Endometrium (tissue), 2 donors: ENCODE measurements at regions not wholly inside any gene's neighbourhood (a gene's known extent, or its start where the extent isn't known, plus 50 kb on each side); places are given as distances from the start of the nearest gene placed in this dataset.
A peak's percentile ranks its signal among the peaks of the same experiment; 100 is the strongest.

Source experiments
- FAIRE-seq: peaks from 2 replicates; lab custom pipeline; 2012; peaks lifted over from hg19 to GRCh38; lab: Jason Lieb, UNC
- donor health status: control.
- donor health status: control.

DNA sequence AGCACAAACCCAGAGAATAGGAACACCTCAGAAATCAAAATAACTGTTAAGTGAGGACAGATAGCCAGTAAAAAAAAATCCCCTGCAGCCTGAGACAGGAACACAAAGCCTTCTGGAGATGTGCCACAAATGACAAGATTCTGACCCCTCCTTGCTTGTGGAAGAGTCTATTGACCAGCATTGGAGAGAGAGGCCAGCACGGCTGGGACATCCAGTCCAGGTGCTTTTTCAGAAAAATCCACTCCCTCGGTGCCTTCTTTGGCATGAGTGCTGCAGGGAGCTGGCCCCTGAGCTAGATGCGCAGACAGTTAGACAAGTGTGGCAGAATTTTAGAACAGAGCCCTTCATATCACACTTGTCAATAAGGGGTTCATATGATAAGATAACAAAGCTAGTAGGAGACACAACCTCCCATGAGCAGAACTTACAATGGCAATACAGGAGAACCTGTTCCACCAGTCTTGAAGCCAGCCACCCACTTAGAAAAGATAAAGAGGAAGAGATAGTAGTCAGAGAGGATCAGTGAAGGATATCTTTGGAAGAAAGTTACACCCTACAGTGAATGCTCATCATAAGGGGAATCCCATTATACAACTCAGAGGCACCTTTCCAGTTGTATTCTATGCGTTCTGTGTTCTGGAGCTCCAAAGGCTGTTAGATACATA lies 298.4 kb downstream of the TLE1 start:
- no peak for FAIRE-seq

DNA sequence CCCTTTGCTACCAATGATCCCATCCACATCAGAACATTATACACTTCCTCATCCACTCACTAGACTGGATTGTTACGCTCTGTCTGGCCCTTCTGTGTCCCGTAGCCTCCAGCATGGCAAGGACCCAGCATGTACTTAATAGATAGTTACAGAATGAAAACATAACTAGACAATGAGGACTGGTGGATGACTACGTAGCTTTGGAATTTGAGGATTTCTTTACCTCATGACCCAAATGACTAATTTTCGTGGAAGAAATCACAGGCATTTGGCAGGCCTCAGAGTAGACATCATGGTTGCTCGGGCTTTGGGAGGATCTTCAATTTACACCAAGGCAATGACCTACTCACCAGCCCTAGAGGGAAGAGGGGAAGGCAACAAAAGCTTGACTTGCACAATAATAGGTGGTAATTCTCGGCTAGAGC lies 299.8 kb downstream of the TLE1 start:
- FAIRE-seq, result peak; percentile 21

DNA sequence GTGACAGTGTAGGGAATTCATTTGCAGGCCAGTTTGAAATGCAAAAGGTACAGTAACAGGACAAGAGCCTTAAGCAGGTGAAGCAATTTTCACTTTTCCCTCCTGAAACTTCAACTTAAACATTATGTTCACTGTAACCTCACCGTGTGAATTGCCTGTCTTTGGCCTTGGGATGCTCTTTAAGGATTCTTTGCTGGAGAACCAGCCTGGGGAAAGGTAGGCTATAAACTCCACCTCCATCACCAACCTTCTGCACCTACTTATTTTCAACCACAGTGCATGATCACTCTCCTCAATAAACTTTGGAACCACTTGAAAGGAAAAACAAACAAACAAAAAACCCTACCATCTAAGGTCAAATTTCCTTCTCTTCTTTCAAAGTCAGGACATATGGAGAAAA lies 300.5 kb downstream of the TLE1 start:
- no peak for FAIRE-seq

DNA sequence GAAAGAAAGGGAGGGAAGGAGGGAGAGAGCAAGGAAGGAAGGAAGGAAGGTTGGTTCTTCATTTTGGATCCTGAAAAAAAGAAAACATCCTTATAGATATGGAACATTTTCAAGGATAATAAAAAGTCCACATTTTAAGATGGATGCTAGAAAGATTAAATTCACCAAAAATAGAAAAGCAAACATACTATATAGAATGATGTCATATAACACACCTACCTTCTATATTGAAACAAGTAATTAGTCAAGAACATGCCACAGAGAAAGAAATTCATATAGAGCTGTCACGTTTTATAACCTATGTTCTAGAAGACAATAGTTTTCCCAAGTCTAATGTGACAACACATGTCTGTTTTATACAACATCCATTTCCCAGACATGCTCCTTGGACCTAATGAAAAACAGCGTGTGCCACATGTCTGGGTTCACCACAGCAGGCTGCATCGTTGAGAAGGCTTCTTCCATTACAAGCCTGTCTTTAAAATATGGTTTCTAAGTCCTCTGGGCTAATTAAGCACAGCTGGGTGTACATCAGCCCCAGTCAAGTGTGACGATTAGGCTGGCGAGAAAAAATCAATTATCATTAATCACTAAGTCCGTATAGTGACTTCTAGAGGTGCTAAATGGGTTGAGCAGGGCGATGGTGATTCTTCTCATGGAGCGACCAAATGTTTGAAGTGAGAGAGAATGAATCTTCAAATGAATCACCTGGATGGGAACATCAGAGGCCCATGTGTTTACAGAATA lies 301.8 kb downstream of the TLE1 start:
- FAIRE-seq, result no peak

DNA sequence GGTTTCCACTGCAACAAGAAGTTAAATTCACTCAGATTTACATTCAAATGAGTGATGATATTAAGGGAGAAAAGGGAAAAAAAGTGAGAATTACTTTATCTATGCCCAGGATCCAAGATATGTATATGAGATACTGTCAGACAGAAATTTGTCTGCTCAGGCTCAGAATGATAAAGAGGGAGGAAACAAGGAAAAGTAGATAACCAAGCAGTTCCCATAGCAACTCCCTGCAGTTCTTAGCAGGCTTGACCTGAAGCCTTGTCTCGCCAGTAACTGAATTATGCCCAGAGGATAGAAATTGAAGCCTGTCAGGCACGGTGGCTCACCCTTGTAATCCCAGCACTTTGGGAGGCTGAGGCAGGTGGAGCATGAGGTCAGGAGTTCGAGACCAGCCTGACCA lies 304.4 kb downstream of the TLE1 start:
- no peak for FAIRE-seq

DNA sequence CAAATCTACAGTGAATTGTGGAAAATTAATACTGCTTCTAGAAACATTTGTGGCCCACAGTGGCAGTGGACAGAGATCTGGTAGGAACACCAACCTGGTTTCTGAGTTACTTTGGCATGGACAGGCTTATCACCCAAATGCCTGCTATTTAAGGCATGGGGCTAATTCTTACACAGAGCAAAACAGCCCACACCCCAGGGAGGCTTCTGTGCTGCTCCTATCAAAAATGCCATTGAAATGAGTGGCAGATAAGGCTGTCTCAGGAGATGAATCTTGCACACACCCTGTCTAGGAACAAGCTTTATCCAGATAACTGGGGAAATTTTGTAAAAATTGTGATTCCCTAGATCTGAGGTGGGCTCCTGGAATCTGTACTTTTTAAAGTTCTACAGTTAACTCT lies 307.1 kb downstream of the TLE1 start:
- FAIRE-seq, result no peak

DNA sequence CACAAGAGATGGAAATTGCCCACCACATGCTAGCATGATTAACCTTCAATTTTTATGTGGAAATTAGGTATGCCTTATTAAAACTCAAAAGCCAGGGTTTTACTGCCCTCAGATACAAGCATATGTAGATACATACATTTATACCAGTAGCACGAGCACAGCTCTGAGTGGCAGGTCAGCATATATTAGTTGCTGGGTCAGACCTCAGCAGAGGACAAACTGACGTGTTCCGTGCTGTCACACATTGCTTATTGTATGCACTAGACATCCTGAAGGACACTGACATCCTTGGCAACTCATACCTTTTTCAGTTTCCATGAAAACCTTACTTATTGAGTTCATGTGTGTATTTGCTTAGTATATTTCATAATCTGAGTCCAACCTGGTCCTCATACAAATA lies 307.7 kb downstream of the TLE1 start:
- FAIRE-seq, result no peak

DNA sequence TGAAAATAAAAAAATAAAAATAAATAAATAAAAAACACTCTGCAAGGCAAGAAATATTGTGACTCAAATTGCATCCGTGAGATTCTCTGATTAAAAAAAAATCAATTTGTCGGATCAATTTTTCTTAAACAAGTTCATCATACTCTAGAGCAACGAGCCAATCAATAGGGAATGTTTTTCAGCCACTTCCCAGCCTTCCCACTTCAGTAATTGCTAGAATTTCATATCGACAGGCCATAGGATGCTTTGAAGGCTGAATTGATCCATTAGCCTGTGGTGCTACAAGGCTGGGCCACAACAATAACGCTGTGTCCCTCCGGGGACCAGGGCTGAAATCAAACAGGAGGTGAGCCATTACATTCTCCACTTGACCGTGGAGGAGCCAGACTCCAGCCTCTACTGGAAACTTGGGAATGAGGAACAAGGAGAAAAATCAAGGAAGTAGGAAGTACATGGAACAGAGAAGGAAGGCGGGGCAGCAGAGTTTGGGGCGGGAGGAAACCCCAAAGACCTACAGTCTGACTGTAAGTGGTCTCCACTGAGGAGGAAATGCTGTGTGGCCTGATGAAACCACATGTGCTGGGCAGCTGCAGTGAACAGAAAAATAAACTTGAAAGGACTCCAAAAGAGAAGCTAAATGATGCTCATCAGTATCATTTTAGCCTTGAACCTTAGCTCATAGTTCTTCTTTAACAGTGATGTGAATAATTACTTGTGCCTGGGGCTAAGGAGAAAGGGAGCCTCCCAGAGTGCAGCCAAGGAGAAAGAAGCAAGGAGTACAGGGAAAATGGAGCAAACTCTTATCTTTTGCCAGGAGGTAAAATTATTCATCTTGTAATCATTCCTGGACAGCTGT lies 308.6 kb downstream of the TLE1 start:
- FAIRE-seq, result no peak

DNA sequence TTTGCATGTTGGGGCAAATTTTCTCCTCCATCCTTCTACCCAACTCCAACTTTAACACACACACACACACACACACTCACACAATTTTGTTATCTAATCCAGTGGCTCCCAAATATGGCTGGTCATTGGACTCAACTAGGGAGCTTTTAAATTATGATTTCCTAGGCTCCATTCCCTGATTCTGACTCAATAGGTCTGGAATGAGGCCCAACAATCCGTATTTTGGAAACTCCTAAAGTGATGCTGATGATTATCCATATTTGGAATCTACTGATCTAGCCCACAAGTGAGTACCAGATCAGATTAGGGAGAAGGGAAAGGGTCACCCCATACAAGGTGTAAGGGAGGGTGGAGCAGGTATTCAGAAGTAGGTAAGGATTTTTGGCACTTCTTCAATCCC lies 309.7 kb downstream of the TLE1 start:
- no peak for FAIRE-seq

DNA sequence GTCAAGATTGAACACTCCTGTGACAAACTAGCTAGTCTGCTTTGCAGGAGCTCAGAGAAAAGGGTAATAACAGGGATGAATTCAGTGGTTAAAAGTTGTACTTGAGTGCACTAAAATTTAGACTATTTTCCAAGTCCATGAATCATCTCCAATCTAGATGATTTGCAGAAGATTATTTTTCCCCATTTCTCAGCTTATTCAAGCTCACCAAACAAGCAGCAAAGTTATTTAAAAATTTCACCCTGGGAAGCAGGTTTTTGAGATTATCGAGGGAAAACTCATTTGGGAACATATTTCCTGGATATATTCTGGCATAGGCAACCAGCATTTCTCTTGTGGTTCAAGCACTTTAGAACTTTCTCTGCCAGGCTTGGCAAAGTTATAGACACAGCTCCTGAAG lies 311.4 kb downstream of the TLE1 start:
- FAIRE-seq, result no peak

DNA sequence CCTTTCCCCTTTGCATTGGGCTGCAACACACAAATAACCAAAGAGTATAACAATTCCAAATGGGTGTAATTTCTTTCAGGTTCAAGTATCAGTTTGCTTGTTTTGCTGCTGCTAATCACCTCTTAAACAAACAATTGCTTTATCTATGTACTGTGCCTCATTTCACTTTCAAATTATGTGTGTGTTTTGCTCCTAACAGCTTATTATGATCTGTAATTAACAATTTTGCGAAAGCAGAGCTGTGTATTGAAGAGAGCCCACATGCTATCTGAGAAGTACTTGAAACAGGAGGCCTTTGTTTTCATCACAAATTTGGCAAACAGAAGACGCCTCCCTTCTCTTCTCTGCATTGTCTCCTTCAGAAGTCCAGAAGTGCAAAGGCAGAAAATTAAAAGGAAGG lies 312.0 kb downstream of the TLE1 start:
- FAIRE-seq, result no peak

DNA sequence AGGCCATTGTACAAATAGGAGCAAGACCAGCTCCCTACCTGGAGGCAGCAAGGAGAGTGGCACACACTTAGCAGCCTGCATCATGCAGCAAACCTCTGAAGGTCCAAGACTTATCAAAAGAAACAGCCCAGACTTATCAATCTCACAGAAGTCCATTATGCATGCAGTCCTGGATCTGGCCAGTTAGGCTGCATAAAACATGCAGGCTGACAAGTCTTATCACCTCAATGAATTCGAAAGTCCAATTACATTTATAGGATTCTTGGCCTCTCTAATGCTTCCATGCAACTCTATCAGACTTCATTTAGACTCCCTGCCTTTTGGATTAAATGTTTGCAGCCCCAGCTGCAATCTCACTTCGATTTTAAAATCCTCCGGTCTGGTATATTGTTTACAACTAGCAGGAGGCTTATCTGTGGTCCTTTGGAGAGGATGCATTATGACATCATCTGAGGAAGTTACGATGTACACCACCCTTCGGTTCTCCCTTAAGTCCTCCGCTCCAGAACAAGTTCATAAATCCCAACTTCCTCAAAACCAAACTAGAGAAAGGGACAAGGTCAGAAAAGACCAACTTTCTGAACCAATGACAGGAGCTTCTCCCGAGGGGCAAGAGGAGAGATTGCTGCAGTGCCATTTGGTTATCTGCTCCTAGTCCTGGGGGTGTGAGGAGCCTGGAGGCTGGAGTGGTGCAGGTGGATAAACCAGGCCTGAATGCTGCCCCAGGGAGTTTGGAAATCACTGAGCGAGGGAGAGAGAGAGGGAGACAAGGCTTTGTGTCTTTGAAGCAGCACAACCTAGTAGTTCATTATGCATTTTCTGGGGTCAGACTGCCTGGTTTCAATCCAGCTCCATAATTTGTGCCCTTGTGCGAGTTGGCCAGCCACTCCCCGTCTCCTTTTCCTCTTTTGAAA lies 313.9 kb downstream of the TLE1 start:
- FAIRE-seq, result no peak

DNA sequence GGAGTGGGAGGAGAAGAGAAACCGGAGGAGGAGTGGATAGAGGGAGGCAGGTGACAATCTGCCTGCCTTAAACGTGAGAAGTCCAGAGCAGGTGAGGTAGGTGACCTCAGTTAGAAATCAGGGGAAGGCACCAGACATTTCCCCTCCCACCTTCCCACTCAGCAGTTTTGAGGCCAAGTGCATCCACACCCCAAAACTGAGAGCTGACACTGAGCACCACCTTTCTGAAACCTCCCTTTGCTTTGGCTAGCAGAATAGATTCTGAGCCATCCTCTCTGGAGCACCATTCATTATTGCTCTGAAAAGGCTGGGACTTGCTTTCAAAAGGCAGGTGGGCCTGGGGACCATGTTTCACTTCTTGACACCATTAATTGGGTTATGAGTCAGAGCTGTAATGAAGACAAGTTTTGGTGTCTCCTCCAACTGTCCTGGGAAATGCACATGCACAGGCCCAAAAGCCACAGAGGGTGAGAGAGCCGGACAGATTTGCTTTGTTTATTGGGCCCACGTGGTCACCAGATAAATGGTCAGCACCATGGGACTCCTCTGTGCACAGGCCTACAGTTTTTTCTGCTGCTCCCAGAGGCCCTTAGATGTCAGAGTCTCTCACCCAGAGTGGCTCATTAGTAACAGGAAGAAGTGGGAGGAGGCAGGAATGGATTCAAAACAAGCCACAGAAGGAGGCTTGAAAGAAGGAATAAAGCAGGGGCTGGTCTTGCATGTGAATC lies 314.7 kb downstream of the TLE1 start:
- FAIRE-seq, result no peak

DNA sequence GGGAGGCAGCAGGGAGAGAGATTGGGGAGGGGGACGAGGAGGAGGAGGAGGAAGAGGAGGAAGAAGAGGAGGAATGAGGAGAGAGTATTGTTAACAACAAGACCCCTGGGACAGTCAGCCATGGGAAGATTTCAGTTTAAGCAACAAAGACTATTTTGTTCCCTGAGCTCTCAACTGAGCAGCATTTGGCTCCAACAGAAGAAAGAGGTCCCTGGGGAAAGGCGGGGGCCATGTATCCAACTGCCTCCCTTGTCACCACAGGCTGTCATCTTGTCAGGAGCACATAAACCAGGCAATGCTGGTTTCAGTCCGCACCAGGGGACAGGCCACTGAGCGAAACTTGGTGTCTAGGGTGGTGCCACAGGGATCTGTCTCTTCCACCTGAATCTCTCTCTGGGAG lies 316.1 kb downstream of the TLE1 start:
- FAIRE-seq, result no peak

DNA sequence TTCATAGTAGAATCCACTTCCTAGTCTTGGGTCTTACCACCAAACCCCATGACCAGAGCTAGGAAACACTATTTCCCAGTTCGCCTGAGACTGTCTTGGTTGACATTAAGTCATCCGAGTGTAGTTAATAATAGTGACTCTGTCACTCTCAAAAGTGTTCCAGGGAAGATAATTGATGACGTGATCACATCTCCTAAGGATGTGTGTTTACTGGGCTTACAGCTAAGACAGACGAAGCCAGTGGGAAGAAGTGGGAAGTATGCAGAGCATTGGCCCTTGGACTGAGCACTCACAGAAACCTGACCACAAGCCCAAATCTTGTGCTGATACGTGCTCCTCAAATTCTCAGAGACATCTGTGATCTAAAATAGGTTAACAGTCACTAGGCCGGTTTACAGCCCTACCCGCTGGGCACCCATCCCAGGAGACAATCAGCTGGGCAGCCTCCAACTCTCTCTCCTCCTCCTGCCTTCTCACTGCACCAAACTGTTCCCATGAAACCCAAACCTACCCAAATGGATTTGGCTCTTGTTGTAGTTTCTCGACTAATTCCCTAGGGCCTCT lies 316.6 kb downstream of the TLE1 start:
- FAIRE-seq, result no peak

DNA sequence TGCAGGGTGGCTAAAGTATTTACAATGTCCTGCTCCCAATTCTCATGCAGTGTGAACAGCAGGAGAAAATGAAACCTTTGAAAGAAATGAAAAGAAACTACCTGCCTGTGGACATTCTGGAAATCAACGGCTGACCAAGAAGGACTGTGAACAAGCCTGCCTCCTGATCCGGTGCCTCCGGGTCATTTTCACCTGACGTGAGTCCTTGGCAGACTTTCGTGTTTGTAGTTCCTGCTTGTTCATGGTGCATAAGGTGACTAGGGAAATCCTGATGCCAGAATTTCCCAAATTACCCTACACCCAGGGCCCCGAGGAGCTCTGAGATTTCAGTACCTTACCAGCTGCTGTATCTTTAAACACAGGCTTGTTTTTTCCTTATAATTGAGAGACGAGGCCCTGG lies 317.5 kb downstream of the TLE1 start:
- no peak for FAIRE-seq

DNA sequence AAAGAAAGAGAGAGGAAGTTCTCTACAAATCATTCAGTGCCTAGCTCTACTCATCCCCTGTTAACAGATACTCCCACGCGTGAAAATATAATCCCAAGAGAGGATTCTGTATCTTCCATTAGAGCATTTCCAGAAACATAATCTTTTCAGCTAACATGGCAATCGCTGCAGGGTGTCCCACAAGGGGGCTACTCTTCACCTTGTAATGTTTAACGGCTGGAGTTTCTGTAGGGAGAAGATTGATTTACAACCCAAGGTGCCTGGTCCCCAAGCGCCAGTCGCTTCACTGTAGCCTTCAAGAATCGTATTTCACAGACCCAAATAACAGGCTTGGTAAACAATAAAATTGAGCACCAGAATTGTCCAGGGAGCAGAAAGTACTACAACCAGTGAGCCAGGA lies 318.7 kb downstream of the TLE1 start:
- no peak for FAIRE-seq

DNA sequence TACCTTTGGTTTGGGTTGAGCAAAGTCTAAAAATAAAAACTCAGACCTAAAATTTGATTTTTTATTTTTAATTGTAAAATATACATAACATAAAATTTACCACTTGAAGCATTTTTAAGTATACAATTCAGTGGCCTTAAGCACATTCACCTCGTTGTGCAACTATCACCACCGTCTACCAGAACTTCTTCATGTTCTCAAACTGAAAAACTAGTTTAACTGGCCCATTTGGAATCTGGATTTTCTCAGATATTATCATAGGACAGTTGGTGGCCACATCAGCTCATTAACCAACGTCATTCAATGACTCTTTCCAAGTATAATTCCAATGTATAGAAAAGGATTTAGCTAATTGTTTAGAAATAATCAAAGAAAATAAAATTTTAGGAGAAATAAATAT lies 319.3 kb downstream of the TLE1 start:
- no peak for FAIRE-seq

DNA sequence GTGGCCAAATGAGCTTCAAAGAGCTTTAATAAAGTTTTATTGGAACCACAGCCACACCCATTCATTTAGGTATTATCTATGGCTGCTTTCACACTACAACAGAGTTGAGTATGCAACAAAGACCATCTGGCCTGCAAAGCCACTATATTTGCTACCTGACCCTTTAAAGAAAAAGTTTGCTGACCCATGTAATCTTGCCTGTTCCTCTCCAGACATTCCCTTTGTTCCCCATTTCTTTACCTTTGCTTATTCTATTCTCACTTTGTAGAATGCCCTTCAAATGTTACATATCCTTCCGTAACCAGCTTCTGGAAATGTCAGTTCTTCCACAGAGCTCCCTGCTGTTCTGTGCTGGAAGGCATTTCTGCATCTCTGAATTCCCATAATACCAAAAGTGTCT lies 320.2 kb downstream of the TLE1 start:
- FAIRE-seq, result no peak

DNA sequence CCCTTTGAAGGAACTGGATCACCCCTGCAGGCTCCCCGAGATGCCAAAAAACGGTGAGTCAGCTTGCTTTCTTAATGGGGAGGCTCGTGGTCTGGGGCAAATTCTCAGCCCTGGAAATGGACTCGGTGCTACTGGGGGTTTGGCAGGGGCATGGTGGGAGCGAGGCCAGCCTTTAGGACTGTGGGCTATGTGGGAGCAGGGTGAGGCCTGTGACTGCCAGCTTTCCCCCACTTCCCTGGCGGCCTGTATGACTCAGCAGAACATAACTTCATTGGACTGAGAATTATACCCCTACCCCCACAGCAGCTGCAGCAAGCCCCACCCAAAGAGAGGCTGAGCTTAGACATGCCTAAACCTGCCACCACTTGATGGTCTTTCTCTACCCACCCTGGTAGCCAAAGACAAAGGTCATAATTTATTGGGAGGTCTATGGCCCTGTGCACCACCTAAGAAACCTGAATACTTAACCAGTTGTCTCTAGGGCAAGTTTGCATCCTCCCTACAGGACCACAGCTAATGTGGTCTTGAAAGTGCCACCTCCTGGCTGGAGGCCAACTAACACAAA lies 325.3 kb downstream of the TLE1 start:
- FAIRE-seq, result no peak

DNA sequence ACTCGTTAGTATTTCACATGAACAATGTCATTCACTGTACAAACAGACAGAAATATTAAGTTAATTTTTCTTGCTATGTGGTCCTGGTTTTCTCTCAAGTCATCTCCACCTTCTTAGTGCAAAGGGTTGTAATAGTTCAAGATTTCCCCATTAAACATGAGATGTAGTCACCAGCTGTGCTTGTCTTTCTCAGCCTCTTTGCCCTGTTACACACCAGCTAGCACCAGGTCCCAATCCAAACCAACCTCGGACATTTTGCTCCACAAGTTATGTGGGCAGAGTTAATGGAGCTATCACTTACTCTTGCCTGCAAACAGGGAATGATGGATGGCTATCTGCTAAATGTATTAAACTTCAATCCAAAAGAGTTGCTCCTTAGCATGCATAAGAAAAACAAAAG lies 328.1 kb downstream of the TLE1 start:
- FAIRE-seq, result no peak
